ENCODE measurements at regions not wholly inside any gene's neighbourhood (a gene's known extent, or its start where the extent isn't known, plus 50 kb on each side); places are given as distances from the start of the nearest gene placed in this dataset.

DNA sequence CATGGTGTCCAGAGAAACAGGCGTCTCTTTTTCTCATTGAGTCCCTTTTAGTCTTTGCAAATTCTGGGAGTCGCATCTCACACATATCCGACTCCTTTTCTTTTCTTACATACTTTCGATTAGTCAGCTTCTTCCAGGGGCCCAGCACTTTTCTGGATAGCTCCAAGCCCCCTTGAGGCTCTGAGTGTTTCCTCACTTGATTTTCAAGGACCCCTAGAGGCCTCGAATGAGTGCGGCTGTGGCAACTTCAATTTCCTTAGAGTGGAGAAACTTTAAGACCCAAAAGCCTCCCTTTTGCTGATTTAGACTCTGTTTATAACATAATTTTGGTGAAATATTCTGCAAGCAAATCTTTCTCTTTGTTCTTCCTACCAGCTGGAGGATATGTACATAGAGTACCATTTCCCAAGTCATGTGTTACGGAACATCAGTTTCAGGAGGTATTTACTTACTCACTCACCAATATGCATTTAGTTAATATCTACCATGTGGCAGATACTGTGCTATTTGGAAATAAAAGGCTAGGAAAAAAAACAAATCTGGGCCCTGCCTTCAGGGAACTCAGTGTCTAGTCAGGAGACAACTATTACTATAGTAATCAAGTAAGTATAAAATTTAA, 555.2 kb downstream of the REEP3 start:
- TF ChIP-seq ZNF646 (CRISPR knock-in tag; IDR thresholded peaks at IDR 0.05) (no peak), BCL6 (CRISPR knock-in tag; IDR thresholded peaks at IDR 0.05) (no peak), MLXIP (CRISPR knock-in tag; IDR thresholded peaks at IDR 0.05; ENCODE audit: borderline replicate concordance) (no peak), KAT2B (IDR thresholded peaks at IDR 0.05; ENCODE audit: borderline replicate concordance, low read depth, low read length) (no peak), EP300 (IDR thresholded peaks at IDR 0.05; ENCODE audit: low read depth in 2 of 2, low read length in 2 of 2) (no peak), EP300 (CRISPR knock-in tag; IDR thresholded peaks at IDR 0.05; ENCODE audit: borderline replicate concordance) (no peak), EZH2 (conservative IDR thresholded peaks at IDR 0.05; ENCODE audit: low read depth, low read length) (no peak), UBTF (CRISPR knock-in tag; IDR thresholded peaks at IDR 0.05) (no peak), TCF7L2 (IDR thresholded peaks at IDR 0.05; ENCODE audit: low read depth, low read length) (no peak)
- TF ChIP-seq, protein P1, sequence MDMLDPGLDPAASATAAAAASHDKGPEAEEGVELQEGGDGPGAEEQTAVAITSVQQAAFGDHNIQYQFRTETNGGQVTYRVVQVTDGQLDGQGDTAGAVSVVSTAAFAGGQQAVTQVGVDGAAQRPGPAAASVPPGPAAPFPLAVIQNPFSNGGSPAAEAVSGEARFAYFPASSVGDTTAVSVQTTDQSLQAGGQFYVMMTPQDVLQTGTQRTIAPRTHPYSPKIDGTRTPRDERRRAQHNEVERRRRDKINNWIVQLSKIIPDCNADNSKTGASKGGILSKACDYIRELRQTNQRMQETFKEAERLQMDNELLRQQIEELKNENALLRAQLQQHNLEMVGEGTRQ (IDR thresholded peaks at IDR 0.05; ENCODE audit: low read depth, low read length), result no peak
- TF ChIP-seq, protein P1 (CRISPR knock-in tag; IDR thresholded peaks at IDR 0.05; ENCODE audit: borderline replicate concordance), result no peak
- TF ChIP-seq, protein P2, sequence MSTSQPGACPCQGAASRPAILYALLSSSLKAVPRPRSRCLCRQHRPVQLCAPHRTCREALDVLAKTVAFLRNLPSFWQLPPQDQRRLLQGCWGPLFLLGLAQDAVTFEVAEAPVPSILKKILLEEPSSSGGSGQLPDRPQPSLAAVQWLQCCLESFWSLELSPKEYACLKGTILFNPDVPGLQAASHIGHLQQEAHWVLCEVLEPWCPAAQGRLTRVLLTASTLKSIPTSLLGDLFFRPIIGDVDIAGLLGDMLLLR (CRISPR knock-in tag; IDR thresholded peaks at IDR 0.05), result no peak
- TF ChIP-seq, protein P3, sequence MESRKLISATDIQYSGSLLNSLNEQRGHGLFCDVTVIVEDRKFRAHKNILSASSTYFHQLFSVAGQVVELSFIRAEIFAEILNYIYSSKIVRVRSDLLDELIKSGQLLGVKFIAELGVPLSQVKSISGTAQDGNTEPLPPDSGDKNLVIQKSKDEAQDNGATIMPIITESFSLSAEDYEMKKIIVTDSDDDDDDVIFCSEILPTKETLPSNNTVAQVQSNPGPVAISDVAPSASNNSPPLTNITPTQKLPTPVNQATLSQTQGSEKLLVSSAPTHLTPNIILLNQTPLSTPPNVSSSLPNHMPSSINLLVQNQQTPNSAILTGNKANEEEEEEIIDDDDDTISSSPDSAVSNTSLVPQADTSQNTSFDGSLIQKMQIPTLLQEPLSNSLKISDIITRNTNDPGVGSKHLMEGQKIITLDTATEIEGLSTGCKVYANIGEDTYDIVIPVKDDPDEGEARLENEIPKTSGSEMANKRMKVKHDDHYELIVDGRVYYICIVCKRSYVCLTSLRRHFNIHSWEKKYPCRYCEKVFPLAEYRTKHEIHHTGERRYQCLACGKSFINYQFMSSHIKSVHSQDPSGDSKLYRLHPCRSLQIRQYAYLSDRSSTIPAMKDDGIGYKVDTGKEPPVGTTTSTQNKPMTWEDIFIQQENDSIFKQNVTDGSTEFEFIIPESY (CRISPR knock-in tag; IDR thresholded peaks at IDR 0.05), result no peak

All from HepG2 (cell line).